SJSA1 (cell line): ENCODE measurements at regions not wholly inside any gene's neighbourhood (a gene's known extent, or its start where the extent isn't known, plus 50 kb on each side); places are given as distances from the start of the nearest gene placed in this dataset.
"Not testable (repeated sequence)": the region's sequence is repeated elsewhere in the genome, so short reads cannot be mapped to it uniquely, and the experiment has no call there.

Experiments
- DNase-seq, 2 experiments: peaks; one replicate each; pipeline ENCODE4 v3.0.0-alpha.2; 2015 to 2020; ENCODE audit warnings: low spot score in 2 of 2, low read depth in 1 of 2
- H3K27ac ChIP-seq: fragments of 250-450 bp; sonication (Bioruptor Pico); 2 replicates; pipeline ENCODE4 v1.5.1; 2020; ENCODE audit warnings: mild to moderate bottlenecking, moderate library complexity
- H3K27me3 ChIP-seq: fragments of 250-450 bp; sonication (Bioruptor Pico); replicated peaks from 2 replicates; pipeline ENCODE4 v1.5.1; 2020; ENCODE audit warnings: mild to moderate bottlenecking, moderate library complexity
- H3K36me3 ChIP-seq: fragments of 250-450 bp; sonication (Bioruptor Pico); 2 replicates; pipeline ENCODE4 v1.5.1; 2020; ENCODE audit warnings: mild to moderate bottlenecking
- H3K4me1 ChIP-seq: fragments of 250-450 bp; sonication (Bioruptor Pico); replicated peaks from 2 replicates; pipeline ENCODE4 v1.6.1; 2021; ENCODE audit warnings: mild to moderate bottlenecking
- H3K4me3 ChIP-seq: fragments of 250-450 bp; sonication (Bioruptor Pico); 2 replicates; pipeline ENCODE4 v1.5.1; 2020; ENCODE audit warnings: mild to moderate bottlenecking
- H3K9me3 ChIP-seq: fragments of 250-450 bp; sonication (Bioruptor Pico); replicated peaks from 2 replicates; pipeline ENCODE4 v1.5.1; 2020; ENCODE audit warnings: mild to moderate bottlenecking

GRCh38 chr5:20732223-20732622, 744.2 kb upstream of the CDH18 start:
- not testable (repeated sequence) for H3K27me3 ChIP-seq, H3K9me3 ChIP-seq, H3K27ac ChIP-seq, H3K4me3 ChIP-seq, DNase-seq, H3K36me3 ChIP-seq, H3K4me1 ChIP-seq

- not testable (repeated sequence) for H3K4me1 ChIP-seq, H3K4me3 ChIP-seq, H3K27me3 ChIP-seq, H3K36me3 ChIP-seq, H3K9me3 ChIP-seq, DNase-seq, H3K27ac ChIP-seq
Measured at GRCh38 chr5:20721286-20721685, 733.3 kb upstream of the CDH18 start.

DNA sequence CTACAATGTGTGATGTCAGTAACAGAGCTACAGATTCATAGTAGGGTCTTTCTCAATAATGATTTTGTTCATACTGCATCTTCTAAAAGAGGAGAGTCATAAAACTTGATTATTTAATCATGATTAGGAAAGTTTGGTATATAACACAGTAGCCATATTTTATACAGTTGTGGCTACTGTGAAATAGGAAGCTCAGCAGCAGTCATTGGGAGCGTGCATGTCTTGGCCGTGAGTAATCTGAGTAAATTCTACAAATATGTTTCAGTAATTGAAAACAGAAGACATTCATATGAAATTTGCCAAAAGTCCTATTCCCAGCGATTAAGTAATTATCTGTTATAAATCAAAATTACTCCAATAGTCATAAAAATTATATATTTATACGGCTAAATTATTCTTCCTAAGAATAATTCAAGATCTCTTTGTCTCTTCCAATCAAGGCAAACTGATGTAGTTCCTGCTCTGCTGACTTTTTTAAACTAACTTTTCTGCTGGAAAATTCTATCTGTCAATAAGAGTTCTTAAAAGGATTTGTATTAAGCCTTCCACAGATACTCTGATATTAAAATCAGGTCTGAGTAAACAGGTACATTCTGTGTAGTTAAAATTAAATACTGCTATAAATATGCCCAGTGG, 723.6 kb upstream of the CDH18 start:
- not testable (repeated sequence) for H3K27ac ChIP-seq

GRCh38 chr5:20707634-20708033, 719.6 kb upstream of the CDH18 start:
- not testable (repeated sequence) for H3K4me3 ChIP-seq, H3K36me3 ChIP-seq, H3K4me1 ChIP-seq, H3K27ac ChIP-seq, H3K9me3 ChIP-seq, DNase-seq, H3K27me3 ChIP-seq

More for the DNA sequence above, 723.6 kb upstream of the CDH18 start:
- not testable (repeated sequence) for H3K4me1 ChIP-seq, H3K36me3 ChIP-seq, H3K4me3 ChIP-seq, H3K9me3 ChIP-seq, DNase-seq, H3K27me3 ChIP-seq

DNA sequence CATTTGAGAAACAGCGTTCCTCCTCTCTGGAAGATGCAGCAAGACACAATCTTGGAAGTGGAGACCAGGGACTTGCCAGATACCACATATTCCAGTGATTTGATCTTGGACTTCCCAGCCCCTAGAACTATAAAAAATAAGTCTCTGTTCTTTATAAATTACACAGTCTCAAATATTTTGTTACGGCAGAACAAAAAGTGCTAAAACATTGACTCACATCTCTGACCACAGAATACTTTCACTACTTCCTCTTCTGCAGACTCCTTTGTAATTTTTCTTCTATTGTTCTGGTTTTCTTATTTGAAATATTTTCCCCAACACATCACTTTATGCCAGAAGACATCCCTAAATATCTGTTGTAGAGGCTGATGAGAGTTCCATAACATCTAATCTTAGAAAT, 706.1 kb upstream of the CDH18 start:
- H3K4me1 ChIP-seq = no peaks in the 10 kb centered on the region
- H3K36me3 ChIP-seq = no peaks in the 10 kb centered on the region
- H3K27ac ChIP-seq = no peak overlapping the region
- H3K4me3 ChIP-seq = no peak overlapping the region
- H3K27me3 ChIP-seq = no peaks in the 10 kb centered on the region
- DNase-seq = no peak
- H3K9me3 ChIP-seq = no peaks in the 10 kb centered on the region; the same call in 1 of the 2 replicates

- Histone ChIP-seq H3K4me3 (no peak overlapping the region), H3K4me1 (no peaks in the 10 kb centered on the region), H3K9me3 (no peaks in the 10 kb centered on the region; the same call in 1 of the 2 replicates), H3K27me3 (0 out of 2 replicates have a peak, but pooled peaks cover 3% of the 10 kb centered on the region), H3K27ac (no peak overlapping the region), H3K36me3 (no peaks in the 10 kb centered on the region)
- DNase-seq = no peak
Measured at GRCh38 chr5:20692913-20693312, 704.9 kb upstream of the CDH18 start.

DNA sequence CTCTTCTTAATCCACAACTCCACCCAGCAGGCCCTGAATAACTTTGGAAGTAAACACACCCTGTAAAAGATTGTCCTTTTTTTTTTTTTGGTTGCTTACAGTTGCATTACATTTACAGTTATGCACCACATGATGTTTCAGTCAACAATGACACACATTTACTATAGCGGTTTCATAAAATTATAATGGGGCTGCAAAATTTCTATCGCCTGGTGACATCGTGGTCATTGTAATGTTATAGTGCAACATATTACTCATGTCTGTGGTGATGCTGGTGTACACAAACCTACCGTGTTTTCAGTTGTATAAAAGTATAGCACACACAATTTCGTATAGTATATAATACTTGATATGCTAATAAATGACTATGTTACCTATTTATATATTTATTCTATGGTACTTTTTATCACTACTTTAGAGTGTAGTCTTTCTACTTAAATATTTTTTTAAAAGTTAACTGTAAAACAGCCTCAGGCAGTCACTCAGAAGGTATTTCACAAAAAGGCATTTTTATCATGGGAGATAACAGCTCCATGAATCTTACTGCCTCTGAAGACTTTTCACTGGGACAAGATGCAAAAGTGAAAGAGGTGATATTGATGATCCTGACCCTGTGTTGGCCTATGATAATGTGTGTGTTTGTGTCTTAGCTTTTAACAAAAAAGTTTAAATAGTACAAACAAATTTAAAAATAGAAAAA, 695.4 kb upstream of the CDH18 start:
- no peak overlapping the region for H3K27ac ChIP-seq
- H3K9me3 ChIP-seq = no peaks in the 10 kb centered on the region
- DNase-seq = no peak
- H3K36me3 ChIP-seq = no peaks in the 10 kb centered on the region
- H3K4me1 ChIP-seq = no peaks in the 10 kb centered on the region
- H3K4me3 ChIP-seq = no peak overlapping the region
- no peaks in the 10 kb centered on the region for H3K27me3 ChIP-seq

DNA sequence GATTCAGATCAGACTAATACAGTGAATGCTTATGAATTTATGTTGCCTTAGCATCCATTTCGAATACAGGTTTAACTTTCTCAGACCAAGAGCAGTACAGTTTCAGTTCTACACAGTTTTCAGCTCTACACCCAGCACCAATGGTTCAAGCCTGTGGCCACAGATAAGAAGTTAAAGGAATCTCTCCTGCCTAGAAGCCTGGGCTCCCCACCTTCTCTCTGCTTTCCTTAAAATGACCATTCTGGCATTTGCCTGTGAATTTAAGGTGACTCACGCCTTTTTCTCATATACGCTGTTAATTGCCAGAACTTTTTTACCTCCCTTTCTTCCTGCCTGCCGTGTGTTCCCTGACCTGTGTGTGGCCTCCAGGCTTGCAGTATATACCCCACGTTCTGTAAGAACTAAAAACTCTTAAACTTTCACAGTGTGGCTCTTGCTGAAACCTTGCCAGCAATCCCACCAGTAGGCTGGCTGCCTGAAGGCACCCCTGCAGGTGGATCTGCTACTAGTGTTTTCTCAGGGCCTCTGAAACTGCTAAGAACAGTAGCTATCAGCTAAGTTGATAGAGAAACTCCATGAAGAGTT, 692.8 kb upstream of the CDH18 start:
- H3K9me3 ChIP-seq = 0 out of 2 replicates have a peak, but pooled peaks cover 3% of the 10 kb centered on the region
- H3K4me1 ChIP-seq = no peaks in the 10 kb centered on the region
- H3K27ac ChIP-seq = no peak overlapping the region
- no peak for DNase-seq
- no peaks in the 10 kb centered on the region for H3K36me3 ChIP-seq
- no peaks in the 10 kb centered on the region for H3K27me3 ChIP-seq
- H3K4me3 ChIP-seq = no peak overlapping the region

DNA sequence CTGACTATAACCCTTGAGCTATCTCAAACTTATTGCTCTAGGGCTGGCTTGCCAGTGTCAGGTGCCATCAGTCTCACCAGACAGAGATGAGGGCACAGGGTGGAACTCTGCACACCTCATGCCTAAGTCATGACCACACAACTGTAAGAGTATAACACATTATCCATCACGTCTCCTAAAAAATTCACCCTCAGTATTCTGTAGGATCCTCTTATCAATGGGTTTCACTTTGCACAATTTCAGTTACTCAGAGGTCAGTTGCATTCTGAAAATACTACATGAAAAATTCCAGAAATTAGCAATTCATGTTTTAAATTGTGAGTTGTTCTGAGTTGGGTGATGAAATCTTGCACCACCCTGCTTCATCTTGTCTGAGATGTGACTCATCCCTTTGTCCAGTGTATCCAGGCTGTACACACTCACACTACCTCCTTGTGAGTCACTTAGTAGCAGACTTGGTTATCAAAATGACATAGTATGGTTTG, 690.9 kb upstream of the CDH18 start:
- Histone ChIP-seq H3K4me1 (no peaks in the 10 kb centered on the region), H3K36me3 (no peaks in the 10 kb centered on the region), H3K27me3 (no peaks in the 10 kb centered on the region), H3K4me3 (no peak overlapping the region), H3K27ac (no peak overlapping the region), H3K9me3 (0 out of 2 replicates have a peak, but pooled peaks cover 3% of the 10 kb centered on the region)
- DNase-seq = peak in 1 of 2 experiments; percentile 19

GRCh38 chr5:20678386-20678785, 690.4 kb upstream of the CDH18 start:
- Histone ChIP-seq H3K4me1 (no peaks in the 10 kb centered on the region), H3K27me3 (no peaks in the 10 kb centered on the region), H3K4me3 (no peak overlapping the region), H3K9me3 (0 out of 2 replicates have a peak, but pooled peaks cover 3% of the 10 kb centered on the region), H3K36me3 (no peaks in the 10 kb centered on the region), H3K27ac (no peak overlapping the region)
- no peak for DNase-seq

DNA sequence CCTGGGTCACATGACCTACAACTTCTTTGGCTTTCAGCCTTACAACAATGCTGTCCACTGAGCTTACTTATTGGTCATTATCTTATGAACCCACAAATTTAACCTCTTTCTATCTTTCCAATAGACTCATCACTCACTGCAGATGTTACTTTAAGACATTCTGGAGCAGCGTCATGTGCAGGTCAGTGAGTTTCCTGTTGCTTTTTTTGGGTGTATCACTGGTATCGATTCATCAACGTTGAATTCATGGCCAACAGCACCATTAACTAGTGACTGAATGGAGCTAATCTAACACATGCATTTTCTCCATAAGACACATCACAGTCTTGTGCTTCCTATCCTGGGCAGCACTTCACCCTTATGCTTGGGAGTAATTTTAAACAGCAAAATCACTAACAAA, 672.6 kb upstream of the CDH18 start:
- H3K4me3 ChIP-seq = no peak overlapping the region
- H3K27ac ChIP-seq = no peak overlapping the region
- DNase-seq = no peak

DNA sequence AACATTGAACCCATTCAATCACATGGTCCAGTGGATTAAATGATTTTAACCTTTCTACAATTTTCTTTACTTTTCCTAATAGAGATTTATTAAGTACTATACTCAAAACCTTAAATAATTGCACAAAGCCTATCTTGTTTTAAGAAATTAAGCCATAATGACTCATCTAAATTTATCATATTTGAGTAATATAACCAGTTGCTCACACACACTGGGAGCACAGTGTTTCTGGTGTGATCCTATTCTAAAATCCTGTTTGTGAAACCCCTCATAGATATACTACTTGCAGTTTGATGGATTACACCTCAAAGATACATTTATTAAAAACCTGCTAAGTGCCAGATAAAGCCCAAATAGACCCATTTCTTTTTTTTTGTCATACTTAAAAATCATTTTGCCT, 668.3 kb upstream of the CDH18 start:
- no peaks in the 10 kb centered on the region for H3K27me3 ChIP-seq
- H3K9me3 ChIP-seq = no peaks in the 10 kb centered on the region
- DNase-seq = no peak
- H3K27ac ChIP-seq = no peak overlapping the region
- H3K4me3 ChIP-seq = no peak overlapping the region
- no peaks in the 10 kb centered on the region for H3K36me3 ChIP-seq
- no peaks in the 10 kb centered on the region for H3K4me1 ChIP-seq

More for the DNA sequence above, 672.6 kb upstream of the CDH18 start:
- Histone ChIP-seq H3K36me3 (no peaks in the 10 kb centered on the region), H3K9me3 (no peaks in the 10 kb centered on the region), H3K4me1 (no peaks in the 10 kb centered on the region), H3K27me3 (no peaks in the 10 kb centered on the region)

DNA sequence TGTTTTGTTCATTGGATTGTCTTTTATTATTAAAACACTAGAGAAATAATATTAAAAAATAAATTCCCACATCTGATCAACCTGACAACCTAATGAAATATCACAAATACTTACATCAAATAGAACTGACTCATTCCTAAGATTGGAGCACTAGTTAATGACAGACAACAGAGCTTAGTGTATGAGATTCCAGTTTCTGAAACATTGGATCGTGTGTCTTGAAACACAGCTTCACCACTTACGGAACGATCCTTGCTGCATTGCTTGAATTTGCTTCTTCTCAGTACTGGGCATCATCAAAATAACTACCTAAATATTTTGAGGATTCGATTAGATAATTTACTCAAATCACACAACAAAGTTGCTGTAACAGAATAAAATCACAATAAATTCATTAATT, 667.2 kb upstream of the CDH18 start:
- H3K4me1 ChIP-seq = no peaks in the 10 kb centered on the region

GRCh38 chr5:20654746-20655145, 666.7 kb upstream of the CDH18 start:
- H3K36me3 ChIP-seq = no peaks in the 10 kb centered on the region
- 0 out of 2 replicates have a peak, but pooled peaks cover under 1% of the 10 kb centered on the region for H3K9me3 ChIP-seq
- no peak for DNase-seq
- no peak overlapping the region for H3K4me3 ChIP-seq
- no peaks in the 10 kb centered on the region for H3K27me3 ChIP-seq
- no peaks in the 10 kb centered on the region for H3K4me1 ChIP-seq
- H3K27ac ChIP-seq = no peak overlapping the region

More for the DNA sequence above, 667.2 kb upstream of the CDH18 start:
- no peak for DNase-seq
- H3K9me3 ChIP-seq = no peaks in the 10 kb centered on the region
- no peaks in the 10 kb centered on the region for H3K36me3 ChIP-seq
- no peak overlapping the region for H3K27ac ChIP-seq
- no peaks in the 10 kb centered on the region for H3K27me3 ChIP-seq
- H3K4me3 ChIP-seq = no peak overlapping the region
